B cell (primary cell): ENCODE measurements at regions not wholly inside any gene's neighbourhood (a gene's known extent, or its start where the extent isn't known, plus 50 kb on each side); places are given as distances from the start of the nearest gene placed in this dataset.

ENCODE experiments used
- EZH2 ChIP-seq: IDR thresholded peaks from 2 replicates; pipeline ENCODE4 v1.6.1; 2012; ENCODE audit warnings: borderline replicate concordance, low read depth, mild to moderate bottlenecking, moderate library complexity, low read length; ENCODE audit not compliant: insufficient read depth, poor library complexity, severe bottlenecking
- TF ChIP-seq, protein P1 (sequence below): fragments of 200-600 bp; IDR thresholded peaks from one replicate; pipeline ENCODE4 v1.8.0; 2022; ENCODE audit warnings: antibody characterized with exemption, mild to moderate bottlenecking

DNA sequence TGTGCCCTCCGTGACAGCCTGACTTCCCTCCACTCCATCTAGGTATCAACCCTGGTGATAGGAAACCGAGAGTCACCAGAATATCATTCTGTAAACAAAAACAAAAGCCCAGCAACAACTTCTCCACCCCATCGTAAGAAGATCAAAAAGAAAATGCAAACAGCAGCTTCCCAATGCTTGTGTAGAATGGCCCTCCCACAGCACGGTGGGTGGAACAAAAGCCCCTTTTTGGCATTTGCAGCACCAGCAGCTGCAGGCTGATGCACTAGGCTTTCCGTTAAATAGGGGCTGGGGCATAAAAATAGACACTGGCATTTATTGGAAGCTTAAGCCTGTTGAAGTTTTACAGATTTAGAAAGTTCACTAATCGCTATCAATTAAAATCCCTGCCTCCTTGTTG lies 513.0 kb downstream of the GALR1 start:
- TF ChIP-seq, protein P1, sequence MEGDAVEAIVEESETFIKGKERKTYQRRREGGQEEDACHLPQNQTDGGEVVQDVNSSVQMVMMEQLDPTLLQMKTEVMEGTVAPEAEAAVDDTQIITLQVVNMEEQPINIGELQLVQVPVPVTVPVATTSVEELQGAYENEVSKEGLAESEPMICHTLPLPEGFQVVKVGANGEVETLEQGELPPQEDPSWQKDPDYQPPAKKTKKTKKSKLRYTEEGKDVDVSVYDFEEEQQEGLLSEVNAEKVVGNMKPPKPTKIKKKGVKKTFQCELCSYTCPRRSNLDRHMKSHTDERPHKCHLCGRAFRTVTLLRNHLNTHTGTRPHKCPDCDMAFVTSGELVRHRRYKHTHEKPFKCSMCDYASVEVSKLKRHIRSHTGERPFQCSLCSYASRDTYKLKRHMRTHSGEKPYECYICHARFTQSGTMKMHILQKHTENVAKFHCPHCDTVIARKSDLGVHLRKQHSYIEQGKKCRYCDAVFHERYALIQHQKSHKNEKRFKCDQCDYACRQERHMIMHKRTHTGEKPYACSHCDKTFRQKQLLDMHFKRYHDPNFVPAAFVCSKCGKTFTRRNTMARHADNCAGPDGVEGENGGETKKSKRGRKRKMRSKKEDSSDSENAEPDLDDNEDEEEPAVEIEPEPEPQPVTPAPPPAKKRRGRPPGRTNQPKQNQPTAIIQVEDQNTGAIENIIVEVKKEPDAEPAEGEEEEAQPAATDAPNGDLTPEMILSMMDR, result no peak
- no peak for TF ChIP-seq EZH2
